LNCaP clone FGC (cell line): ENCODE measurements at regions not wholly inside any gene's neighbourhood (a gene's known extent, or its start where the extent isn't known, plus 50 kb on each side); places are given as distances from the start of the nearest gene placed in this dataset.

Experiments used
- DNase-seq: peaks from one replicate; pipeline ENCODE4 v3.0.0-alpha.2; 2011; ENCODE audit warnings: low read depth
- H3K4me3 ChIP-seq: 2 replicates; pipeline ENCODE4 v1.5.1; 2011; ENCODE audit warnings: mild to moderate bottlenecking, low read depth, low read length, control low read depth
- TF ChIP-seq, protein P1 (sequence below): IDR thresholded peaks from 2 replicates; pipeline ENCODE4 v1.5.1; 2012; ENCODE audit warnings: mild to moderate bottlenecking; ENCODE audit not compliant: control insufficient read depth, insufficient read depth; ENCODE audit errors: extremely low read depth

DNA sequence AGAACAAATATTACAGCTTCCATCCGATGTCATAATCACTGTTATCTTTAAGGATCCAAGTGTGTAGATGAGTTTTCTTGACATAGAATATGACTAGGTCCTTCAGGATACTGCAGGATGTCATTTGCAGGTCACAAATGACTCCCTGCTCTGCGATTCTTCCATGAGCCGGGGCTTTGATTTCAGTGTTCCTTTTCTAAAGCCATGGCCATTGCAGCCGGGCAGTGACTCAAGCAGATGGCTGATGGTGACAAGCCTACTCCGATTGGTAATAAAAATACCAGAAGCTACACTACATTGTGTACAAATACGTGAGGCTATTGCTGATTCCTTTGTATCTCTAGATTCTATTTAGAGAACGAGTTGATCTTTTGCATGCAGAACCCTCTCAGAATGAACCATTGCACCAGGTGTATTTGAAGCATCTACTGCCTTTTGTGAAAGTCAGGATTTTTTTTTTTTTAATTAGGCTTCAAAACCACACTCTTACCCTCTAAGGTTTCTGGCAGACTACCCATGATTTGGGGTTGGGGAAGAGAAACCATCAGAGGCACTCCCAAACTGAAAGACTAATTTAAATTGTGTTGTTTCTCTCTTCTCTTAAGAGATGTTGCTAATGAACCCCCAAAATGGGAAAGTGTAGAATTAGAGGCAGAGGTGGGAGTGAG lies 271.0 kb upstream of the ADRA1B start:
- TF ChIP-seq, protein P1, sequence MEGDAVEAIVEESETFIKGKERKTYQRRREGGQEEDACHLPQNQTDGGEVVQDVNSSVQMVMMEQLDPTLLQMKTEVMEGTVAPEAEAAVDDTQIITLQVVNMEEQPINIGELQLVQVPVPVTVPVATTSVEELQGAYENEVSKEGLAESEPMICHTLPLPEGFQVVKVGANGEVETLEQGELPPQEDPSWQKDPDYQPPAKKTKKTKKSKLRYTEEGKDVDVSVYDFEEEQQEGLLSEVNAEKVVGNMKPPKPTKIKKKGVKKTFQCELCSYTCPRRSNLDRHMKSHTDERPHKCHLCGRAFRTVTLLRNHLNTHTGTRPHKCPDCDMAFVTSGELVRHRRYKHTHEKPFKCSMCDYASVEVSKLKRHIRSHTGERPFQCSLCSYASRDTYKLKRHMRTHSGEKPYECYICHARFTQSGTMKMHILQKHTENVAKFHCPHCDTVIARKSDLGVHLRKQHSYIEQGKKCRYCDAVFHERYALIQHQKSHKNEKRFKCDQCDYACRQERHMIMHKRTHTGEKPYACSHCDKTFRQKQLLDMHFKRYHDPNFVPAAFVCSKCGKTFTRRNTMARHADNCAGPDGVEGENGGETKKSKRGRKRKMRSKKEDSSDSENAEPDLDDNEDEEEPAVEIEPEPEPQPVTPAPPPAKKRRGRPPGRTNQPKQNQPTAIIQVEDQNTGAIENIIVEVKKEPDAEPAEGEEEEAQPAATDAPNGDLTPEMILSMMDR: no peak
- H3K4me3 ChIP-seq: no peak overlapping the region
- no peak for DNase-seq

GRCh38 chr5:159650803-159651202 lies 265.5 kb upstream of the ADRA1B start:
- DNase-seq: no peak
- TF ChIP-seq, protein P1: no peak

GRCh38 chr5:159655757-159656409 lies 260.4 kb upstream of the ADRA1B start:
- no peak for DNase-seq
- TF ChIP-seq, protein P1: no peak
- no peak overlapping the region for H3K4me3 ChIP-seq

More at GRCh38 chr5:159650803-159651202, 265.5 kb upstream of the ADRA1B start:
- H3K4me3 ChIP-seq: no peak overlapping the region

GRCh38 chr5:159657298-159657697 lies 259.0 kb upstream of the ADRA1B start:
- no peak for DNase-seq
- TF ChIP-seq, protein P1: no peak
- no peak overlapping the region for H3K4me3 ChIP-seq

GRCh38 chr5:159657771-159658170 lies 258.5 kb upstream of the ADRA1B start:
- H3K4me3 ChIP-seq: no peak overlapping the region
- no peak for DNase-seq
- TF ChIP-seq, protein P1: no peak

GRCh38 chr5:159658266-159658925 lies 257.9 kb upstream of the ADRA1B start:
- DNase-seq: no peak
- no peak overlapping the region for H3K4me3 ChIP-seq
- TF ChIP-seq, protein P1: no peak
